Stimulated activated CD8-positive, alpha-beta memory T cell treated with anti-CD3 and anti-CD28 coated beads, Interleukin-2, amount 100 ng/mL, for 48 hours (primary cell): ENCODE measurements at regions not wholly inside any gene's neighbourhood (a gene's known extent, or its start where the extent isn't known, plus 50 kb on each side); places are given as distances from the start of the nearest gene placed in this dataset.

Experiments
- DNase-seq, 2 donors: peaks; one replicate each; pipeline ENCODE4 v3.0.0-alpha.2; 2020; ENCODE audit warnings: low read depth in 2 of 2

GRCh38 chr7:41470081-41470480 is 232.8 kb downstream of the INHBA start:
- DNase-seq: no peak

GRCh38 chr7:41467596-41467995 is 235.3 kb downstream of the INHBA start:
- DNase-seq: no peak

DNA sequence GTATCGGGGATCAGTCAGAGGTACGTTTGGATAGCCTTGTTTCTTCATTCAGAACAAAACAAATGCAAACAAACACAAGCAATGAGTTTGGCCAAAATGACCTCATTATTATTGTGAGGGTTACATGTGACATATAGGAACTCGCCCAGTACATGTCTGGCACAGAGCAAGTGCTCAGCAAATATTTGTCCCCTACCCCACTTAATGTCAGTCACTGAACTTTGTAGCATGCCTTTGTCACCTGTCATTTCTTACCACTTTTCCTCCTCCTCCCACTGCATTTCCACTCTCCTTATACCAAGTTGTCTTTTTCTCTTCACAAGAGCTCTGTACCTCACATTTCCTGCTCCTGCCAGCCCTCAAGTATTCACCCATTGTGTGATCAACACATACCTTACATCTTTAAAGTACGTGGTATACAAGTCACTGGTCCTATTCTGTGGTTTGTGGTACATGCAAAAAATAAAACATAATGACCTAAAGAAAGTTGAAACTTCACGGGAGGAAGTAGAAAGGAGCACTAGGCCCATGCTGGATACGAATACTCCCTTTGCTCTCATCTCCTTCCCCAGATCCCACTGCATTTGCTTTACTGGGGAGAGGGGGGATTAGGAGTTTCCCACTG is 236.0 kb downstream of the INHBA start:
- no peak for DNase-seq

DNA sequence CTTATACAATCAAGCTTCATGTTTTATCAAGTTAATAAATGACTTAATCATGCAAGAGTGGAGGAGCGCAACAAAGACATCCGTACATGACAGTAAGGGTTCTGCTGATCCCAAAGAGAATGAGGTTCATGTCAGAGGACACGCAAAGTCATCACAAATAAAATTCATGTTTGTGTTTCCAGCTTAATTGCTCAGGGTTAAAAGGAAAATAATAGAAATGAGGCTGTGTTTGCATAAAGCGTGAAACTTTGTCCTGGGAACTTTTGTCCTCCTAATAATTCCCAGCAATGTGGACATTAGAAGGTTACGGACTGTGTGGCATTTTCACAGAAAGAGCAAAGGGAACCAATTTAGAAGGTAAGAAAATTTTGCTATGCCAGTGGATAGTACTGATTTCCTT is 237.3 kb downstream of the INHBA start:
- no peak for DNase-seq

- DNase-seq: no peak
These were observed 239.0 kb downstream of the INHBA start for GRCh38 chr7:41463770-41464470.

- no peak for DNase-seq
These were observed 243.1 kb downstream of the INHBA start for GRCh38 chr7:41459623-41460261.

- DNase-seq: no peak
These were observed 243.7 kb downstream of the INHBA start for GRCh38 chr7:41459183-41459582.

GRCh38 chr7:41457832-41458437 is 245.0 kb downstream of the INHBA start:
- no peak for DNase-seq

DNA sequence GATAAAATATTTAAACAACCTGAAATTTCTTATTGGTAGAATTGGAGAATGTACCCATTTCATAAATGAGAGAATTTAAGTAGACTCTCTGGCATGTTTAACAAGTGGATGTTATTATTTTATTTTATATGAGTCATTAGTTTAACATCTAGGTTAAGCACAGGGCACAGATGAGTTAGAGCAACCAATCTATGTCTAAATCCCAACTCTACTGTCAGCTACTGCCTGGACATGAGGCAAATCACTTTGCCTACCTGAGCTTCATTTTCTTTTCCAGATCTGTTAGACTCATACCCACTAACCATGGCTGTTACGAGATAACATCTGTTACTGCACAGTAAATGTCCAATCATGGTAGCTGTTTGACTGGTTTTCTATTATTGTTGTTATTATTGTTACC is 251.1 kb downstream of the INHBA start:
- DNase-seq: no peak

- no peak for DNase-seq
These were observed 253.2 kb downstream of the INHBA start for GRCh38 chr7:41449694-41450093.

DNA sequence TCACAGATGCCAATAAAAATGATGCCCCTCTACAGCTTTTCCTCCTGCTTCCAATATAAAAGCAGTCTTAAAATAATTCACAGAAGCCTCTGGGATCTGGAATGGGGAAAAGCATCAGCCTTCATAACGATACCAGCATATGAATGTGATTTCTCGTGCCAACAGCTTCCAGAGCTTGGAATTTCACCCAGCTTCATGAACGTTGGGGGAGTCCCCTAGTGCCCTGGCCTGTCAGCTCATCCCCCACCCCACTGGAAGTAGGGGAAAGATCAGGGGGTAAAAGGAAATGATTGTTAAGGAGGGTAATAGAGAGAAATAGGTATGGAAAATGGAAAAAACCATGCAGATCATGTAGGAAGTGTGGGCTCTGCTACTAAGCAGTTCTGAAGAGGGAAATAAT is 253.6 kb downstream of the INHBA start:
- DNase-seq: no peak

- no peak for DNase-seq
These were observed 254.8 kb downstream of the INHBA start for GRCh38 chr7:41448104-41448503.

DNA sequence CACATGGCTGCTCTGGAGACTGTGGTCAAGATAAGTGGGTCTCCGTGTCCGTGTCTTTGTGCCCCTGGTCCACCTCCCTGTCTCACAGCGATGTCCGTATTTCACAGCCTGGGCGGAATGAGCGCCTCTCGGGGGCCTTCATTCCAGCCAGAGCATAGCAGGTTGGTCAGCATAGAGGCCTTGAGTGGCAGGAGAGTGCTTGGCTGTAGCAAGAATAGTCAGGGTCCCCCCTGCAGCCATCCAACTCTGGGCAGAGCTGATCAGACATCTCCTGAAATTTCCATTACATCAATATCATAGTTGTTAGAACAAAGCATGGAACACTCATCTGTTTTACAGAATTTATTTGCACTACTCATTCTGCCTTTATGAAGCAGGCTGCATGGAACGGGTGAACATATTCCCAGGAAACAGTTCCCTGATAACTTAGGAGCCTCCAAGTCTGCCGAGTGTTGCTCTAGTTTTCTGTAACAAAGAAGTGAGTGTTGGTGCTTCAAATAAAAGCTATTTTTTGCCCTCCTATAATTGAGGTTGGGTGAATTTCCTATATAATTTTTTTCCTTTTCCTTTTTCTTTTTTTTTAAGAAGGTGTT is 255.3 kb downstream of the INHBA start:
- no peak for DNase-seq

DNA sequence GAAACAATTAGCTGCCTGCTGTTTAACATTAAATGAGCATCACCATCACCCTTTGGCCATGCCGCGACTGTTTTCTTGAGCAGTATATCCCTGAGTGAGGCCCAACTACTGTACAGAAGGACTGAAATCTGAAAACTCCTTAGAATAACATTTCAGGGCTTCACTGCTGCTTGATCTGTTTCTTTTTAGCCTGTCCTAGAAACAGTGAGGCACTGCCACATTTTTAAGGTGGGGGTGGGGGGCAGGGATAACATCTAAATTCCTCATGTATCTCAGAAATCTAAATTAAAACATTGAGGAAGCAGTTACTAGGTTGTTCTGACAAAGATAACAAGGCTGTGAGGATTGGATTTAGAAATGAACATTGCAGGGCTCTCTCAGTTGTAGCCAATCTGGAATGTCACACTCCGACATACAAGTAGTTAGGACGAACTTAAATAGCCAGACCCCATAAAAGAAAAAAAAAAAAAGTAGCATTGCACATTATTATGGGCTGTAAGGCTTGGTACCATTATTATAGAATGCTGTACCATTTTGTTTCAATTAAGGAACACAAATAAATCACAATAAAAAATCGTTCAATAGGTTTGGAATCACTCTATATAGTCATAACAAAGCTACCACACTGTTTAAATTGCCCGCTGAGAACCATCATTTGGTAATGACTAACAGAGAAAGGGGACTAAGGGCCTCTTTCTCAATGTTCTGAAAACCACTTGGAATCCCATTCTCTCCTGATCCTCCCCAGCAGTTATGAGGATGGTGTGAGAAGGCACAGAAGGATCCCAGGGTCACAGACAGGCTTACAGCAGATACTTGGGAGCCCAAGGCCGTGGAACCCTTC is 256.1 kb downstream of the INHBA start:
- DNase-seq: no peak

DNA sequence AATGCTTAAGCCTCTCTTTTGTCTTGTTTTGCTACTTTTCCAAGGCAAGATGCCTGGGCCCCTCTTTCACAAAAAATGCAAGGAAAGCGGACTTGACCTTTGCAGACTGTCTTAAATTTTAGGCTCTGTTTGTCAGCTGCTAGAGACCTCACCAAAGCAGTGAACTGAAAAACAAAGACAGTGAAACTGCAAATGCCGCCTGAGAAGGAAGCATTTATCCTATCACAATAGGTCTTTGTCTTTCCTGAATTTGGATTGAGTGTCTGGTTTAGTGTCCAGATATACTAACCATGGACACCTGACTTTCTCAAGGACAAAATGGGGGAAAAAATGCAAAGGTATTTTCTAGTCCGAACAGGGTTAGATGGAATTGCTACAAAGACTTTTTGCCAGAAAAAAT is 256.9 kb downstream of the INHBA start:
- no peak for DNase-seq

GRCh38 chr7:41445432-41445831 is 257.5 kb downstream of the INHBA start:
- DNase-seq: no peak

GRCh38 chr7:41439515-41439879 is 263.4 kb downstream of the INHBA start:
- no peak for DNase-seq

GRCh38 chr7:41438705-41439514 is 264.0 kb downstream of the INHBA start:
- DNase-seq: no peak

GRCh38 chr7:41437257-41438196 is 265.4 kb downstream of the INHBA start:
- no peak for DNase-seq

DNA sequence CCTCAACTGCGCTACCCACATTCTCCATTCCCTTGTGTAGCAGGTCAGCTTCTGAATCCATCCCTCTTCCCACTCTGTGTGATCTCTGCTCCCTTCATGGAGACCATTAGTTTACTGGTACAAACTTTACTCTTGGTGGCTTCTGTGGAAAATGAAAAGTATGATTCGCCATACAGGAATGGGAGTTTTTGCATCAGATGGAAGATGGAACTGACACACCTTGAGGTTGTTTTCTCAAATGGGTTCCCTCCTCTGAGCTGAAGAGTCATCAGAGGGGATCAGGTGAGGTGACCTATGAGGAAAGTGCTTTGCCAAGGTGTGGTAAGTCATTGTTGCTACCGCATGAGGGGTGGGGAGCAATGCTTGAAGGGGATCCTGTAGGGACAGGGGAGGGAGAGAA is 266.8 kb downstream of the INHBA start:
- DNase-seq: no peak
